Brain microvascular endothelial cell (primary cell): ENCODE measurements at regions not wholly inside any gene's neighbourhood (a gene's known extent, or its start where the extent isn't known, plus 50 kb on each side); places are given as distances from the start of the nearest gene placed in this dataset.
A peak's percentile ranks its signal among the peaks of the same experiment; 100 is the strongest.

Source experiments
- DNase-seq: peaks from one replicate; pipeline ENCODE4 v3.0.0-alpha.2; 2020
- H3K27ac ChIP-seq: fragments of 250-450 bp; sonication (Bioruptor Pico); 2 replicates; pipeline ENCODE4 v1.5.1; 2020; ENCODE audit warnings: mild to moderate bottlenecking, moderate library complexity
- H3K27me3 ChIP-seq: fragments of 250-450 bp; sonication (Bioruptor Pico); replicated peaks from 2 replicates; pipeline ENCODE4 v1.5.1; 2020; ENCODE audit warnings: mild to moderate bottlenecking
- H3K36me3 ChIP-seq: fragments of 250-450 bp; sonication (Bioruptor Pico); replicated peaks from 2 replicates; pipeline ENCODE4 v1.5.1; 2020; ENCODE audit warnings: mild to moderate bottlenecking
- H3K4me3 ChIP-seq: 2 replicates; pipeline ENCODE4 v1.5.1; 2011; ENCODE audit warnings: low read depth, mild to moderate bottlenecking, control low read depth, low read length, moderate library complexity
- in situ Hi-C: cut with HindIII; loops from 2 replicates; pipeline ENCODE4 v1.10.0; 2017; ENCODE audit warnings: low sequenced_read_pairs, low pct_ligation_motif_present
- TF ChIP-seq, protein P1 (sequence below): IDR thresholded peaks from 2 replicates; pipeline ENCODE4 v1.5.1; 2011; ENCODE audit warnings: low read depth, mild to moderate bottlenecking, moderate library complexity, low read length, control low read depth, inconsistent platforms; ENCODE audit errors: missing control alignments

GRCh38 chr6:81896525-81897503 lies 144.3 kb upstream of the TENT5A start:
- in situ Hi-C loops: no loop called here
- no peaks in the 10 kb centered on the region for H3K27me3 ChIP-seq
- TF ChIP-seq, protein P1, sequence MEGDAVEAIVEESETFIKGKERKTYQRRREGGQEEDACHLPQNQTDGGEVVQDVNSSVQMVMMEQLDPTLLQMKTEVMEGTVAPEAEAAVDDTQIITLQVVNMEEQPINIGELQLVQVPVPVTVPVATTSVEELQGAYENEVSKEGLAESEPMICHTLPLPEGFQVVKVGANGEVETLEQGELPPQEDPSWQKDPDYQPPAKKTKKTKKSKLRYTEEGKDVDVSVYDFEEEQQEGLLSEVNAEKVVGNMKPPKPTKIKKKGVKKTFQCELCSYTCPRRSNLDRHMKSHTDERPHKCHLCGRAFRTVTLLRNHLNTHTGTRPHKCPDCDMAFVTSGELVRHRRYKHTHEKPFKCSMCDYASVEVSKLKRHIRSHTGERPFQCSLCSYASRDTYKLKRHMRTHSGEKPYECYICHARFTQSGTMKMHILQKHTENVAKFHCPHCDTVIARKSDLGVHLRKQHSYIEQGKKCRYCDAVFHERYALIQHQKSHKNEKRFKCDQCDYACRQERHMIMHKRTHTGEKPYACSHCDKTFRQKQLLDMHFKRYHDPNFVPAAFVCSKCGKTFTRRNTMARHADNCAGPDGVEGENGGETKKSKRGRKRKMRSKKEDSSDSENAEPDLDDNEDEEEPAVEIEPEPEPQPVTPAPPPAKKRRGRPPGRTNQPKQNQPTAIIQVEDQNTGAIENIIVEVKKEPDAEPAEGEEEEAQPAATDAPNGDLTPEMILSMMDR: no peak
- peak overlapping the region; percentile 39 for H3K27ac ChIP-seq
- no peak for DNase-seq
- H3K36me3 ChIP-seq: no peaks in the 10 kb centered on the region
- no peak overlapping the region for H3K4me3 ChIP-seq

DNA sequence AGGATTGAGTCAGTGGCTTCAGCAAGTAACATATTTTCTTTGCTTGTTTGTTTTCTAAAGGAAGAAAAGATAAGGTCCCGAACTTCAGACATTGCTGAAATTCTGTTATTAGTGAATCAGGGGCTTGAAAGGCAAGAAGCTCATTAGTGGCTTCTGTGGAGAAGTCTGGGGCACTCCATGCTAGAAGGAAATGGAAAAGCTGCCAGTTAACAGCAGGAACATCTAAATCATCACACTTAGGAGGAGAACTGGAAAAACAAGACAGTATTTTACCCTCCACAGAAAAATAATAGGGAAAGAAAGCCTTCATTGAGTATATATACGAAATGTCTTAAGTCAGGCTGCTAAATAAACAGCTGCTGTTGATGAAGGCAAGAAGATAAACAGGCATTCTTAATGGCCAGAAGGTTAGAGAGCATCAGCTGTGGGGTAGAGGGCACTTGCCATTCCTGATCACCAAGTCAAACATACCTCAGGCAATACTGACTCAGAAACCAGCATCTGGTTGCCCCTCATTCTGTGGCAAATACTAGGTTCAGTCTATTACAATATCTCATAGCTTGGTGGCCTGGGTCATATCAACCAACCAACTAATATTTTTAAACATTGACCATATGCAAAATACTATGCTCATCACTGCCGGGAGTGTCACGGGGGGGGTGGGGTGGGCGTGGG lies 143.2 kb upstream of the TENT5A start:
- Histone ChIP-seq H3K27me3 (no peaks in the 10 kb centered on the region), H3K27ac (peak overlapping the region; percentile 77), H3K4me3 (no peak overlapping the region), H3K36me3 (no peaks in the 10 kb centered on the region)
- in situ Hi-C loops: no loop called here
- TF ChIP-seq, protein P1: no peak
- DNase-seq: peak; percentile 81

DNA sequence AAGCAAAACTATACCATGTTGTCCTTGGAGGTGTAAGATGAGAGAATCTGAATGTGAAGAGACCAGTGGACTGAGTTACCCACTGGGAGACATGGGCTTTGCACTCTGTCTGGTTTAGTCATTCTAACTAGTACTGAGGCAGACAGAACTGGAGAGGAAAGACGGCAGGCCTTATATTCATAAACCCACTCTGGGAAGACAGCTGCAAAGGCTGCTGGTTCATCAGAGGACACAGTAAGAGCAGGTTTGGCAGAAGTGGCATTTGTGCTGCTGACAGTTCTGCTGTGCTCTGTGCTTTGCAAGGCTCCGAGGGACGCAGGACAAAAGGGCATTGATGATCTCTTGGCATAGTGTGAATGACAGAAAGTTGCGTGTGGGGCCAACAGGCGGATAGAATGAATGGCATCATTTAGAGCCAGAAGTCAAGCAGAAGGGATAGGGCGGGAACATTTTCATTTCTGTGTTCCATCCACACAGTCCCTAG lies 142.3 kb upstream of the TENT5A start:
- TF ChIP-seq, protein P1: no peak
- in situ Hi-C loops: no loop called here
- peak; percentile 33 for DNase-seq
- Histone ChIP-seq H3K36me3 (no peaks in the 10 kb centered on the region), H3K27ac (peak overlapping the region; percentile 77), H3K27me3 (no peaks in the 10 kb centered on the region), H3K4me3 (no peak overlapping the region)

- TF ChIP-seq, protein P1: no peak
- Histone ChIP-seq H3K4me3 (no peak overlapping the region), H3K27ac (peak overlapping the region; percentile 77), H3K27me3 (no peaks in the 10 kb centered on the region), H3K36me3 (no peaks in the 10 kb centered on the region)
- in situ Hi-C loops: no loop called here
- peak; percentile 36 for DNase-seq
Measured at GRCh38 chr6:81894306-81894705, 141.8 kb upstream of the TENT5A start.

GRCh38 chr6:81892891-81893290 lies 140.4 kb upstream of the TENT5A start:
- Histone ChIP-seq H3K27ac (no peak overlapping the region), H3K27me3 (no peaks in the 10 kb centered on the region), H3K4me3 (no peak overlapping the region), H3K36me3 (no peaks in the 10 kb centered on the region)
- no peak for DNase-seq
- in situ Hi-C loops: no loop called here
- TF ChIP-seq, protein P1: no peak
